Motor neuron (in vitro differentiated cells): ENCODE measurements at regions not wholly inside any gene's neighbourhood (a gene's known extent, or its start where the extent isn't known, plus 50 kb on each side); places are given as distances from the start of the nearest gene placed in this dataset.
"Not testable (repeated sequence)": the region's sequence is repeated elsewhere in the genome, so short reads cannot be mapped to it uniquely, and the experiment has no call there.

Experiments used
- ATAC-seq, 8 experiments: fragments of 200-7000 bp; cut with Tn5 transposase; replicated peaks in 6 of 8; 2 replicates each; pipeline ENCODE4 v1.8.0; 2021; ENCODE audit warnings: mild to moderate bottlenecking in 8 of 8, moderate library complexity in 8 of 8
- H3K27ac ChIP-seq, 2 donors: fragments of 250-450 bp; sonication (Bioruptor Pico); 2 replicates each; pipeline ENCODE4 v1.9.0; 2021; ENCODE audit warnings: antibody characterized with exemption in 2 of 2, mild to moderate bottlenecking in 2 of 2, moderate library complexity in 1 of 2
- H3K4me1 ChIP-seq, 2 donors: fragments of 250-450 bp; sonication (Bioruptor Pico); replicated peaks in 1 of 2; 2 replicates each; pipeline ENCODE4 v1.6.1; 2021; ENCODE audit warnings: antibody characterized with exemption in 2 of 2, mild to moderate bottlenecking in 2 of 2, moderate library complexity in 1 of 2
- H3K4me3 ChIP-seq, 5 donors: fragments of 250-450 bp; sonication (Bioruptor Pico); 2 replicates each; pipeline ENCODE4 v1.9.0; 2021; ENCODE audit warnings: antibody characterized with exemption in 5 of 5, mild to moderate bottlenecking in 5 of 5, moderate library complexity in 4 of 5
- WGBS, 10 experiments: fragments of 450-650 bp; shearing (Covaris generic); methylation state at CpG; one replicate each; pipeline ENCODE4 v1.0.0; 2022; 5-methylcytosine and 5-hydroxymethylcytosine counted together
- in situ Hi-C, 9 experiments: fragments of 400-800 bp; cut with MboI; loops; one replicate each; pipeline ENCODE4 v1.15.0; 2021; ENCODE audit warnings: low sequenced_read_pairs in 9 of 9, low pct_unique_long_range_greater_than_20kb in 2 of 9; ENCODE audit not compliant: unreplicated experiment in 9 of 9

DNA sequence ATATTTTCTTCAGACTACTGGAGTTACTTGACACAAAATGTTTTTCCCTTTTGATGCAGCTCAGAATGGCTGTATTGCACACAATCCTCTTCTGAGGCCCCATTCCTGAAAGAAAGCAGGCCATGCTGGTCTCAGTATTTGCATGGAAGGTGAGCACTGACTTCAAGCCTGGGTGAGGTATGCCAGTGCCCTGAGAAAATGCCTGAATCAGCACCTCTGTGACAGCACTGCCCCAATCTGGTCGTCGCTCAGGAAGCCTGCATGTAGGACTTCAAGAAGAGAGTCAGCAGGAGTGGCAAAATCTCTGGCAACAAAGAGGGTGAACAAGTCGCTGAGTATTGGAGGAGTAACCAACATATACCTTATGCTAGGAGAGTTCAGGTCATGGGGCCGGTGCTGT lies 425.2 kb upstream of the PIK3R1 start:
- in situ Hi-C loops = no loop called here
- WGBS, 10 experiments = 60 to 100% (median 92%) methylated on average over 1 to 3 of the region's 4 CpGs; no CpG with 5 or more reads in 5 of the 10 experiments

DNA sequence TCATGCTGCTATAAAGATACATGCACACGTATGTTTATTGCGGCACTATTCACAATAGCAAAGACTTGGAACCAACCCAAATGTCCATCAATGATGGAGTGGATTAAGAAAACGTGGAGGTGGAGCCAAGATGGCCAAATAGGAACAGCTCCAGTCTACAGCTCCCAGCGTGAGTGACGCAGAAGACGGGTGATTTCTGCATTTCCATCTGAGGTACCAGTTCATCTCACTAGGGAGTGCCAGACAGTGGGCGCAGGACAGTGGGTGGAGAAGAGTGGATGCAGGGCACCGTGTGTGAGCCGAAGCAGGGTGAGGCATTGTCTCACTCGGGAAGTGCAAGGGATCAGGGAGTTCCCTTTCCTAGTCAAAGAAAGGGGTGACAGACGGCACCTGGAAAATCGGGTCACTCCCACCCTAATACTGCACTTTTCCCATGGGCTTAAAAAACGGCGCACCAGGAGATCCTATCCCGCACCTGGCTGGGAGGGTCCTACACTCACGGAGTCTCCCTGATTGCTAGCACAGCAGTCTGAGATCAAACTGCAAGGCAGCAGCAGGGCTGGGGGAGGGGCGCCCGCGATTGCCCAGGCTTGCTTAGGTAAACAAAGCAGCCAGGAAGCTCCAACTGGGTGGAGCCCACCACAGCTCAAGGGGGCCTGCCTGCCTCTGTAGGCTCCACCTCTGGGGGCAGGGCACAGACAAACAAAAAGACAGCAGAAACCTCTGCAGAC lies 435.5 kb upstream of the PIK3R1 start:
- peak overlapping the region in 1 of 5 donors; percentile 19 for H3K4me3 ChIP-seq
- in situ Hi-C loops, H3K4me1 ChIP-seq: not testable (repeated sequence)
- peak overlapping the region in 1 of 2 donors; percentile 55 for H3K27ac ChIP-seq
- 58 to 90% (median 60%) methylated on average over 2 to 9 of the region's 19 CpGs; no CpG with 5 or more reads in 7 of the 10 experiments for WGBS, 10 experiments
- peak in 4 of 8 experiments; percentile 24 to 80 (median 55) for ATAC-seq

More for the DNA sequence above, 425.2 kb upstream of the PIK3R1 start:
- Histone ChIP-seq H3K4me1 (peaks cover 2 to 6% of the 10 kb centered on the region in 2 donors), H3K4me3 (no peak overlapping the region), H3K27ac (no peak overlapping the region)
- ATAC-seq = no peak

DNA sequence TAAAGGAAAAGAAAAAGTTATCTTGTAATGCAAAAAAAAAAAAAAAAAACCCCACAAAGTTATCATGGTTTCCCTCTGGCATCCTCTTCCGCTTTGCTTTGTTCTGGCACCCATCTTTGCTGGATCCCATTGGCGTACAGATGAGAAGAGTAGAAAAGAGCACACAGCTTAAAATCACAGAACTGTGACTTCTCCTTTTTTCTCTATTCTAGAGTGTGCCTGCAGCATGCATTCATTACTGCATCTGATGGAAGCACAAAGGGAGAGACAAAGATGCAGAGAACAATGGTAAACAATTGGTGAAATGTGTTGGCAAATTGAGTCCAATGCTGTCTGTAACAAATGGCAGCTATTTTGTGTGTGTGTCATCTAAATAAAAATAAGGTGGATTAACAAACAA lies 440.8 kb upstream of the PIK3R1 start:
- 55 to 100% (median 82%) methylated on average over 1 to 2 of the region's 2 CpGs; no CpG with 5 or more reads in 4 of the 10 experiments for WGBS, 10 experiments
- in situ Hi-C loops = no loop called here
- Histone ChIP-seq H3K27ac (peak overlapping the region; percentile 1 to 58), H3K4me1 (peaks cover 2 to 15% of the 10 kb centered on the region in 2 donors), H3K4me3 (no peak overlapping the region)
- ATAC-seq = peak in 5 of 8 experiments; percentile 81 to 92 (median 83)

DNA sequence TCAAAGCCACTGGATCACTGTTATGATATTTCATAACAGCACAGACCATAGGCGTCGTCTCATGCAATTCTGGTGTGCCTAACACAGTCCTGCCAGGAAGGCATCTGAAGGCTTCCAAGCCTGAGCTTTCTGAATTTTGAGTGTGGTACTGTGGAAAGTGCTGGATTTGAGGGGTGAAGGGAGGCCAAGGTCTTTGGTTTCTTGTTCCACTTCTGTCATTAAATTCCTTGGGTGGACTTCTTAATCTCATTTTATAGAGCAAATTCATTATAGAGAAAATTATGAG lies 441.3 kb upstream of the PIK3R1 start:
- in situ Hi-C loops = no loop called here
- peaks cover 0 to 15% of the 10 kb centered on the region in 2 donors for H3K4me1 ChIP-seq
- no peak overlapping the region for H3K4me3 ChIP-seq
- no peak overlapping the region for H3K27ac ChIP-seq
- WGBS, 10 experiments = 0 to 93% (median 80%) methylated on average over 2 of the region's 2 CpGs; no CpG with 5 or more reads in 5 of the 10 experiments
- peak in 2 of 8 experiments; percentile 62 to 84 for ATAC-seq

DNA sequence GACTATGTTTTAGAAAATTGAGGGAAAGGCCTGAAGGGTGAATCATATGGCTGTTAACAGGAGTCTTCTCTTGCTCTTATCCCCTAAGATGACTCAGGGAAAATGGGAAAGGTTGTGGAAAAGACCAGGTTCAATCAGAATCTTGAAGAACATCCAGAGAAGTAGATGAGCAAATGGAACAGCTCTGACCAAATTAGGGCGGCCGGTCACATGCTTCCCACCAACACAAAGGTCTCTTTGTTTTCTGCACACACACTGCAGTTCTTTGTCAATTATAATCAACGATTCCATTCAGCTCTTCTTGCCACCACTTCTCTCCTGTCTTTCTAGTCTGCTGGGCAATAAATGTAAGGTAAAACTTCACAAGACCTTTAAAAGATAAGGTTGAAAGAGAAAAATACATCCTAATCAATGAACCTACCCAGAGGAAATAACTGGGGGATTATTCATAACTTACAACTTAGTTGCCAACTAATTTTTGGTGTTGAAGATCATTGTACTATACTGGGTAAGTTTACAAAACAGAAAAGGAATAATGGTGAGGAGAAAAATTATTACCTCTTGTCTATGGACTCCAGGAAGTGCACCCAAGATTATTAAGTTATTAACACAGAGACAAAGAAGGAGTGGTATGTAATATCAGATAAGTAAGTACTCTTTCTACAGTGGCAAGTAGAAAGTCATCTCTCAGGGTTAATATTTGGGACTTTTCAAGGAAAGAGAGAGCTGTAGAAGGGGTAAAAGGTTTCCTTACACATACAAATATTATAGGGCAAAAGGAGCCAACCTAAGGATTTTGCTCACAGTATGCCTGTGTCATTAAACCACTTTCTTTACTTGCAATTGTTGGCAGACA lies 441.9 kb upstream of the PIK3R1 start:
- 30 to 83% (median 63%) methylated on average over 1 to 3 of the region's 3 CpGs; no CpG with 5 or more reads in 3 of the 10 experiments for WGBS, 10 experiments
- peak in 6 of 8 experiments; percentile 13 to 68 (median 50) for ATAC-seq
- Histone ChIP-seq H3K27ac (no peak overlapping the region), H3K4me1 (peaks cover 0 to 15% of the 10 kb centered on the region in 2 donors), H3K4me3 (no peak overlapping the region)
- in situ Hi-C loops = no loop called here

DNA sequence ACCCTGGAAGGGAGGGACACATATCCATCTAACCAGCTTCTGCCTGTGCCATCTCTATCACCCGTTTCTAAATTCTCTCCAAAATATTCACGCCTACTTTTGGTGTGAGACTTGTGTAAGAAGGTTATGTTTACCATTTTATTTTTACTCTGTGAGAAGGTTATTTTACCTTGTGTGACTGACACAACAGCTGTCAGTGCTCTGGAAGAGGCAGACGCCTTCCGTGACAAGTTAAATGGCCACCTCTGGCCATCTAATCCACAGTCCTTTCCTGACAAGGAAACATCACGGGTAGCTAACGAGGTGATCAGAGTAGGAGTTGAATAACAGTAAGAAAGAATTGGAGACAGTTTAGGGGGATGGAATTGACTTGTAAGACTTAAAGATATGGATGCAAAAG lies 443.8 kb upstream of the PIK3R1 start:
- Histone ChIP-seq H3K4me1 (peaks cover 0 to 15% of the 10 kb centered on the region in 2 donors), H3K4me3 (no peak overlapping the region), H3K27ac (no peak overlapping the region)
- in situ Hi-C loops = no loop called here
- 76 to 100% (median 86%) methylated on average over 2 to 6 of the region's 6 CpGs for WGBS, 10 experiments
- no peak for ATAC-seq

DNA sequence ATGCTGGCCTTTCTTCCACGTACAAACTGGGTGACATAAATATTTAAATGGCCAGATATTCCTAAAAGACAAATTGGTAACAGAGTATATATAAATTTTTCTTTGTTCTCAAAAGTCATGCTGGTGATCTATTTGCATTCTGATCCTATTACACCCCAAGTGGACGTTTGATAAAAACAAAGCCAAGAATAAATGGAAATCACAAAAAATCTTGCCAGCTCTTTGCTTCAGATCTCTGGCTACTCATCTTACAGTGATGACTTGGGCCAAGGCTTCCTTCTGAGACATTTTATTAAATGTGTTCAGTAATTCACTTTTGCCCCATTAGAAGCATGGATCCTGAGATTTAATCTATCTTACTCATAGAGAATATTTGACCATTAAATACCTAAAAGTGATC lies 444.3 kb upstream of the PIK3R1 start:
- Histone ChIP-seq H3K27ac (no peak overlapping the region), H3K4me1 (peaks cover 0 to 15% of the 10 kb centered on the region in 2 donors), H3K4me3 (no peak overlapping the region)
- no peak for ATAC-seq
- in situ Hi-C loops = no loop called here
- WGBS, 10 experiments = 7 to 100% (median 55%) methylated on average over 1 to 2 of the region's 2 CpGs

DNA sequence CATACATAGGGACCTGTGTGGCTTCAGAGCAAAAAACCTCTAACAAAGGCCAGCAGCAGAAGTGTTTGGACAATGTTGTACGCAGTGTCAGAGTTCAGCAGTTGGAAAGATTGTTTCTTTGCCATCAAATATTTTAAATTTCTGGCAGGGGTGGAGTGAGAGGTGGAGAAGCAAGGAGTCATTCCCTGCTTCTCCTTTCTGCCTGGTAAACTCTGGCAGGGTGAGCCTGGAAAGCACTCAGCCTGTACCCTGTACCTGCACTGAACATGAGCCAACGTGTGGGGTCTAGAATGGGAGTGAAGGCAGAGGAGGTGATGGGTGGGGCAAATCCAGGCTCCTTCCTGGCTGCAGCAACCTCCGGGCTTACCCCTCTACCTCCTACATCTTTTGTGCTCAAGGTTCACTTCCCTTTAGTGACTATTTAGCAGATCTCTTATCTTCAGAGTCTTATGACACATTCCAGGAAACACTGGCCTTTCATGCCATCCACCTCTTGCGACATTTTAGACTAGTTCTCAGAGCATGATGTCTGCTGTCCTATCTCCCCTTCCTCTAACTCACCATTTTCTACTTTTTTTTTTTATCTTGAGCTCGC lies 445.0 kb upstream of the PIK3R1 start:
- H3K4me1 ChIP-seq = peaks cover 0 to 15% of the 10 kb centered on the region in 2 donors
- H3K27ac ChIP-seq = no peak overlapping the region
- 72 to 100% (median 88%) methylated on average over 2 to 4 of the region's 5 CpGs for WGBS, 10 experiments
- in situ Hi-C loops = no loop called here
- peak in 1 of 8 experiments; percentile 34 for ATAC-seq
- no peak overlapping the region for H3K4me3 ChIP-seq

DNA sequence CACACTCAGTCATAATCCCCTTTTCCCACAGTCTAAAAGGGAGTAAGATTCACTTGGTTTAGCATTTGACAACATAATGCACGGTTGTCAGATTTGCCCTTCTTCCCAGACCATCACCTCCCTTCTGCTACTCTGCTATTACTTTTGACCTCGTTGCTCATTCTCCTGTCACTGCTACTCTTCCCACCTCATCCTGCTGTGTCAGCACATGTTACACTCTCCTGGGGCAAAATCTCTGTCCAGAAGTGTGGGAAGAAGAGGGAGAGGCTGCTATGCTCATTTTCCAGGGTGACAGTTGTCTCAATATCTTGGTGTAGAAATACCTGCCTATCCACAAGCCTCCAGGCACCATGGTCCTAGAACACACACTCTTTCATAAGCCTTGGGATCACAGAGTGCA lies 449.9 kb upstream of the PIK3R1 start:
- no peak overlapping the region for H3K27ac ChIP-seq
- in situ Hi-C loops = no loop called here
- 35 to 100% (median 87%) methylated on average over 1 to 2 of the region's 2 CpGs; no CpG with 5 or more reads in 4 of the 10 experiments for WGBS, 10 experiments
- H3K4me1 ChIP-seq = no peaks in the 10 kb centered on the region
- no peak overlapping the region for H3K4me3 ChIP-seq
- no peak for ATAC-seq

DNA sequence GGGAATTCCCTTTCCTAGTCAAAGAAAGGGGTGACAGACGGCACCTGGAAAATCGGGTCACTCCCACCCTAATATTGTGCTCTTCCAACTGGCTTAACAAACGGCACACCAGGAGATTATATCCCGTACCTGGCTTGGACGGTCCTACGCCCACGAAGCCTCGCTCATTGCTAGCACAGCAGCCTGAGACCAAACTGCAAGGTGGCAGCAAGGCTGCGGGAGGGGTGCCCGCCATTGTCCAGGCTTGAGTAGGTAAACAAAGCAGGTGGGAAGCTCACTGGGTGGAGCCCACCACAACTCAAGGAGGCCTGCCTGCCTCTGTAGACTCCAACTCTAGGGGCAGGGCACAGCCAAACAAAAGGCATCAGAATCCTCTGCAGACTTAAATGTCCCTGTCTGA lies 457.8 kb upstream of the PIK3R1 start:
- H3K4me1 ChIP-seq, in situ Hi-C loops, H3K27ac ChIP-seq, ATAC-seq, H3K4me3 ChIP-seq: not testable (repeated sequence)
- 100% methylated on average over 1 of the region's 10 CpGs; no CpG with 5 or more reads in 9 of the 10 experiments for WGBS, 10 experiments

DNA sequence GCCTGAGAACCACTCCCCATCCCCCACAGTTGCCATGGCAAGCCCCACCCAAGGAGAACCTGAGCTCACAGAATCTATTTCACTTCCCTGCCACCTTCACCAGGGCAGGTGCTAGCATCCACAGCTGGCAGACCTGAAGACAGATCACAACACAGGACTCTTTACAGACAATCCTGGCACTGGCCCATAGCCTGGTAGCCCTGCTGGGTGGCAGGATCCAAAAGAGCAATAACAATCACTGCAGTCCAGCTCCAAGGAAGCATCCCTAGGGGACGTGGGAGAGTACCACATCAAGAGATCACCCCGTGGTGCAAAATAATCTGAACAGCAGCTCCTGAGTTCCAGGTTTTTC lies 463.2 kb upstream of the PIK3R1 start:
- in situ Hi-C loops = no loop called here
- Histone ChIP-seq H3K27ac (no peak overlapping the region), H3K4me3 (no peak overlapping the region), H3K4me1 (no peaks in the 10 kb centered on the region)
- no peak for ATAC-seq
- 27 to 100% (median 74%) methylated on average over 1 to 2 of the region's 2 CpGs; no CpG with 5 or more reads in 5 of the 10 experiments for WGBS, 10 experiments

DNA sequence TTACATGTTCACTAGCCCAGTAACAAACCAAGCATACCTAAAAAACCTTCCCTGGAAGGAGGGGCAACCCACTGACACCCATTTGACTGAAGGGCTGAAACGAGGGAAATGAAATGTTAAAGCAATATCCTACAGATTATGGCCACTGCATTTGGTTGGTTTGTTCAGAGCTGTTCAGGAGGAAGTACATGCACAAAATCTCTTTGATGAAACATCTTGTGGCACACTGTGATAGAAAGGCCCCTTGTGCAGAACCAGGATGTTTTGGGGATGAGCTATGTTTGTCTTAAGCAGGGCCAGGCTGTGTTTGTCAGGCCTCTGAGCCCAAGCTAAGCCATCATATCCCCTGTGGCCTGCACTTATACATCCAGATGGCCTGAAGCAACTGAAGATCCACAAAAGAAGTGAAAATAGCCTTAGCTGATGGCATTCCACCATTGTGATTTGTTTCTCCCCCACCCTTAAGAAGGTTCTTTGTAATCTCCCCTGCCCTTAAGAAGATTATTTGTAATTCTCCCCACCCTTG lies 467.3 kb upstream of the PIK3R1 start:
- H3K27ac ChIP-seq = no peak overlapping the region
- ATAC-seq = no peak
- H3K4me3 ChIP-seq = no peak overlapping the region
- 0 to 100% (median 93%) methylated on average over 1 of the region's 1 CpG; no CpG with 5 or more reads in 4 of the 10 experiments for WGBS, 10 experiments
- in situ Hi-C loops = no loop called here
- H3K4me1 ChIP-seq = no peaks in the 10 kb centered on the region

DNA sequence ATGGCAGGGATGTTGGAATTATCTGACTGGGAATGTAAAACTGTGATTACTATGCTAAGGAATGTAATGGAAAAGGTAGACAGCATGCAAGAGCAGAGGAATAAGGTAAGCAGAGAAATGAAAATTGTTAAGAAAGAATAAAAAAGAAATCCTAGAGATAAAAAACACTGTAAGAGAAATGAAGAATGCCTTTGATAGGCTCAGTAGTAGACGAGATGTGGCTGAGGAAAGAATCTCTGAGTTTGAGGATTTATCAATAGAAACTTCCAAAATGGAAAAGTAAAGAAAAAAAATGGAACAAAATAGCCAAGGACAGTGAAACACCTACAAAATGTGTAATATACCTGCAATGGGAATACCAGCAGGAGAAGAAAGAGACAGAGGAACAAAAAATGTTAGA lies 468.5 kb upstream of the PIK3R1 start:
- WGBS, 10 experiments = 43 to 100% (median 84%) methylated on average over 1 of the region's 1 CpG
- ATAC-seq = no peak
- Histone ChIP-seq H3K27ac (no peak overlapping the region), H3K4me1 (no peaks in the 10 kb centered on the region), H3K4me3 (no peak overlapping the region)
- in situ Hi-C loops = no loop called here
